ENCODE measurements at regions not wholly inside any gene's neighbourhood (a gene's known extent, or its start where the extent isn't known, plus 50 kb on each side); places are given as distances from the start of the nearest gene placed in this dataset.

DNA sequence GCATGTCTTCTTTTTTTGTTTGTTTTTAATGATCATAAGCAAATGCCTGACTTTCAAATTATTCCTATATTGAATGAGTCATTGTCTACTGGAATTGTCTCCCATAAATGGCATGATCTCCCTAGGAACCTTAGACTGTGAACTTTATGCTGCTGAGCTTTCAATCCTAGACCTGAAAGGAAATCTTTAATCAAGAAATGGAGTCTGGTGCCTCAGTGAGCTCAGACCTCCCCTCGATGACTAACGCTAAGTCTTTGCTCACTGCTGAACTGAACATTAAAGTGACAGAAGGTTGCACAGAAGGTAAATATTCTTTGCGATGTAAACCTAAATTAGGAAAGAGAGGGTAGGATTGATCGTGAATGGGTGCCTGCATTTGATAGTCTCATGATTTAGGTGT is 745.2 kb upstream of the WWC1 start:
- TF ChIP-seq, protein P1, sequence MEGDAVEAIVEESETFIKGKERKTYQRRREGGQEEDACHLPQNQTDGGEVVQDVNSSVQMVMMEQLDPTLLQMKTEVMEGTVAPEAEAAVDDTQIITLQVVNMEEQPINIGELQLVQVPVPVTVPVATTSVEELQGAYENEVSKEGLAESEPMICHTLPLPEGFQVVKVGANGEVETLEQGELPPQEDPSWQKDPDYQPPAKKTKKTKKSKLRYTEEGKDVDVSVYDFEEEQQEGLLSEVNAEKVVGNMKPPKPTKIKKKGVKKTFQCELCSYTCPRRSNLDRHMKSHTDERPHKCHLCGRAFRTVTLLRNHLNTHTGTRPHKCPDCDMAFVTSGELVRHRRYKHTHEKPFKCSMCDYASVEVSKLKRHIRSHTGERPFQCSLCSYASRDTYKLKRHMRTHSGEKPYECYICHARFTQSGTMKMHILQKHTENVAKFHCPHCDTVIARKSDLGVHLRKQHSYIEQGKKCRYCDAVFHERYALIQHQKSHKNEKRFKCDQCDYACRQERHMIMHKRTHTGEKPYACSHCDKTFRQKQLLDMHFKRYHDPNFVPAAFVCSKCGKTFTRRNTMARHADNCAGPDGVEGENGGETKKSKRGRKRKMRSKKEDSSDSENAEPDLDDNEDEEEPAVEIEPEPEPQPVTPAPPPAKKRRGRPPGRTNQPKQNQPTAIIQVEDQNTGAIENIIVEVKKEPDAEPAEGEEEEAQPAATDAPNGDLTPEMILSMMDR (IDR thresholded peaks at IDR 0.05; ENCODE audit: control insufficient read depth, extremely low read depth, insufficient read depth) = no peak
- no peak for DNase-seq (ENCODE audit: low read depth)

DNA sequence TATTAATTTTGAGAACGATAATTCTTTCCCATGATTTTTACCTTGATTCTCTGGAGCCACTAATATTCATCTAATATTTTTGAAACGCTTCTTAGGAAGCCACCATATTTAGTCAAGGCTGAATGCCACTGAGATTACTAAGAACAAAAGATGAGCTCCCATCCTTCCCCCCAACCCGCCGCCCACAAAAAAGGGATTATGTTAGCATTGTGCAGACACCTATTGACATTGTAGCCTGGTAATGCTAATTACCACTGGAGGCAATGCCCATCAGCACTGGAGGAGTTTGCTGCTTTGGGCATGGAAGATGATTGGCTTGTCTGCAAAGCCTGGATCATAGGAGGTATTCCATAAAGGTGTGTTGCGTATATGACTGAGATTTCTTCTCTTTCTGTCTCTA is 739.1 kb upstream of the WWC1 start:
- no peak for DNase-seq (ENCODE audit: low read depth)
- TF ChIP-seq, protein P1 (IDR thresholded peaks at IDR 0.05; ENCODE audit: control insufficient read depth, extremely low read depth, insufficient read depth) = no peak
- H3K4me3 ChIP-seq (ENCODE audit: low read depth, low read length) = no peak overlapping the region

More for the DNA sequence above, 745.2 kb upstream of the WWC1 start:
- no peak overlapping the region for H3K4me3 ChIP-seq (ENCODE audit: low read depth, low read length)

DNA sequence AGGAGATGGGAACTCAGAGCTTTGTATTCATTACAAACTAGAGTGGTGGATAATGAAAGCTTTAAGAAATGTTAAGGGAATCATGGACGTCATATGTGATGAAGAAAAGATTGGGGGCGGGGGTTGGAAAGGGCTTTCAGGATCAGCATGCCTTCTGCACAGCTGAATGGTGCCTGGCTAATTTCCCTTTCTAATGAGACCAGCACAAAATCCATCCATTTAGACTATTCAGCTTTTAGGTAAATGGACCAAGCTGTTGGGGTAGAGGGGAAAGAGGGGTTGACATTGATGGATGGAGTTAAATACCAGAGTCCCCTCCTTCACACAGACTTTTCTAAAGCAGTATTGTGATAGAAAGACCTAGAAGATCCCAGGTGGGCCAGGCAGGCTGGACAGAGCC is 737.9 kb upstream of the WWC1 start:
- TF ChIP-seq, protein P1 (IDR thresholded peaks at IDR 0.05; ENCODE audit: control insufficient read depth, extremely low read depth, insufficient read depth) = no peak
- no peak for DNase-seq (ENCODE audit: low read depth)

DNA sequence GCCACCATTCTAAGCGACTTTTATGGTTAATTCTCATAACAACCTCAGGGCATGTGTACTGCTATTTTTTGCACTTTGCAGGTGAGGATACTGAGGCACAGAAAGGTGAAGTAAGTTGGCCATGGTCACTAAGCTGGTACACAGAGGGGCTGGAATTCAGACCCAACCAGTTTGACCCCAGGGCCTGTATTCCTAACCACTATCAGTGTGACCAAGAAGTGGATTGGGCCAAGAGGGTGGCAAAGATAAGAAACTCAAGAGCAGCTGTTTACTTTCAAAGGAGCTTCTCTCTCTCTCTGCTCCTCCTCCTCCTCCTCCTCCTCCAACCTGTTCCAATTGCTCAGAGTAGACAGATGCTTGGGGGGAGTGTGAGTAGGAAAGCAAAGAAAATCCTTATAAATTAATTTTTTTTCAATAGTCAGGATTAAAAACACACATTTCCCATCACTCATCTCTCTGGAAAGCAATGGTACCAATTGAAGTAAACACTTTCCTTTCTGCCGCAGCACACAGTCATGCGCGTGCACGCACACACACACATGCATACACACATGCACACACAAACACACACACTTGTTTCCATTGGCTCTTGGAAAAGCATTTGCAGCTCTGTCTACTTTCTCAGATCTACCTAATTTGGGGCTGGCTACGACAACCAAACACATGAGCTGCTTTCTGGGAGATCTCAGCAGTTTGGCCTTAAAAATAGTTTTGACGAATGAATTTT is 736.7 kb upstream of the WWC1 start:
- TF ChIP-seq, protein P1 (IDR thresholded peaks at IDR 0.05; ENCODE audit: control insufficient read depth, extremely low read depth, insufficient read depth) = no peak
- DNase-seq (ENCODE audit: low read depth) = no peak
- no peak overlapping the region for H3K4me3 ChIP-seq (ENCODE audit: low read depth, low read length)

More for the DNA sequence above, 737.9 kb upstream of the WWC1 start:
- no peak overlapping the region for H3K4me3 ChIP-seq (ENCODE audit: low read depth, low read length)

DNA sequence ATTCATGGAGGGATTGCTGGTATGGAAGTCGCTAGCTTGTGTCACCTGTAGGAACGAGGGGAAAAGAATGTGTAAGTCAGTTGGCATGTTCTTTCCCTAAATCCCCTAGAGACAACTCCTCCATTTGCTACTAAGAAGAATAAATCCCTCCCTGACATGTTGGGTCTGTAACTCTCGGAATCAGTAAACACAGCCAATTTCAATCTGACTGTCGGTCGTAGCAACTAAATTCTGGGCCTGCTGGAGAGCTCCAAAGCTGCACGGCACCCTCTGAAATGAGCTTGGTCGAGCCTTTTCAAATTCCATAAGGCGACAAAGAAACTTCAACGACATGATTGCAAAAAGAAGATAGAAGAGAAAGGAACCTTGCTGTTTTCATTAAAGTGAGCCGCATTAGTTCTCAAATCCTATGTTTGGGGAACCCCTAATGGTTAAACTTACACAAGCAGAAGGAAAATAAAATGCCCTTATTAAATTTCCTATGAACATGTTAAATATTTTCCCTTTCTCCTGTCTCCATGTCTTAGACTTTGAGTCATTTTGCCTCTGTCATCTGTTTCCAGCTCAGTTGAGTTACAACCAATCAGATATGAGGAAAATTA is 735.8 kb upstream of the WWC1 start:
- H3K4me3 ChIP-seq (ENCODE audit: low read depth, low read length) = no peak overlapping the region
- DNase-seq (ENCODE audit: low read depth) = no peak
- TF ChIP-seq, protein P1 (IDR thresholded peaks at IDR 0.05; ENCODE audit: control insufficient read depth, extremely low read depth, insufficient read depth) = peak; percentile 47

DNA sequence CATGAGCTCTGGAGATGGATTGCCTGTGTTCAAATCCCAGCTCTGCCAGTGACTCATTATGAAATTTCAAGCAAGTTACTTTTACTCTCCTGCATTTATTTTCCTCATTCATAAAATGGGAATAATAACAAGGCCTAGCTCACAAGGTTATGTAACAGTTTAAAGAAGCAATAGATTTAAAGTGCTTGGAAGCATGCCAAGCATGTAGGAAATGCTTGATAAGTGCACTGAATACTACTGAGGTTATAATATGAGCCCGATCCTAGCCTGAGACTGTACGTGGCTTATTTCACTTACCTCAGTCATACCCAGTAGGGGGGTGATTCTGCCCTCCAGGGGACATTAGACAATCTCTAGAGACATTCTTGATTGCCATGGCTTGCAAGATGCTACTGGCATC is 734.1 kb upstream of the WWC1 start:
- no peak for DNase-seq (ENCODE audit: low read depth)
- no peak overlapping the region for H3K4me3 ChIP-seq (ENCODE audit: low read depth, low read length)
- TF ChIP-seq, protein P1 (IDR thresholded peaks at IDR 0.05; ENCODE audit: control insufficient read depth, extremely low read depth, insufficient read depth) = no peak

Measured in LNCaP clone FGC (cell line).